GM10266 (cell line): ENCODE measurements at regions not wholly inside any gene's neighbourhood (a gene's known extent, or its start where the extent isn't known, plus 50 kb on each side); places are given as distances from the start of the nearest gene placed in this dataset.

Source experiments
- DNase-seq: peaks from one replicate; pipeline ENCODE4 v3.0.0; 2012; ENCODE audit errors: extremely low spot score
- TF ChIP-seq, protein P1 (sequence below): IDR thresholded peaks from 2 replicates; pipeline ENCODE4 v1.5.1; 2012; ENCODE audit warnings: mild to moderate bottlenecking, low read depth; ENCODE audit not compliant: control insufficient read depth, insufficient read depth; ENCODE audit errors: missing control alignments

DNA sequence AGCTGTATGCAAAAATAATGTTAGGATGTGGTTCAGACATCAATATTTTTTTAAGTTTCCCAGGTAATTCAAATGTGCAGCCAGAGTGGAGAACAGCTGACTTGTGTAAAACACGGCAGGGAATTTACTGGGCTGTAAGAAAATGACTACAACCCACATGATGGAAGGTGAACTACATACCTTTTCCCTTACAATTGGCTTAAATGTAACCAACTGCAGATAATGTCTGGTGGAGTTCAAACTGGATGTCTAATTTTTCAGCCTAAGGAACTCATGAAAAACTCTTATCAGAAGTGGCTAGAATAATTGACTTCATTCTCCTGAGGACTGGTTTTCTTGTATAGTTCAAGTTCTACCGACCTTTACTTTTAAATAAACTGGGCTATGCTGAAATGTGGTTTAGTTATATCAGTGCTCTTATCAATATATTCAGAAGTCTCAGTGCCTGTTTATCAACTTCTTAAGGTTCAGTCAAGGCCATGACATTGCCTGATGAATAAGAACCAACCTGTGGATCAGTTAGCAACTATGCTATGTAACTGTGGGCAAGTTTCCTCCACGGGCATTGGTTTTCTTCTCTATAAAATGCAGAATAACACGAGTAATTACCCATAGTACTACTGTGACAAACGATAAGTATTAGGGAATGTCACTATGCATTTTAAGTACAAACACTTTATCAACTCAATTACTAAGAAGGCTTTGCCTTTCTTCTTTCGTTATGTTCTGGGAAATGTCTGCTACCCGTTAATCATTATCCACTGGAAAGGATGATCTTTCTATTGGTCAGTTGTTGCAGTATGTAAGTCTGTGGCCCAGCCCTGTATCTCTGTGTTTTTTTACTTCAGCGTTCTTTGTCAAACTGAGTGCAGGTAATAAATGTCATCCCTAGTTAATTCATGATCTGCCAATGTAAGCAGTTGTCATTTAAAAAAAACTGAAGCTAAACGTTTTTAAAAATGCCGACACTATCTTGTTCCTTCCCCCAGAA is 181.6 kb downstream of the PCDH7 start:
- no peak for DNase-seq
- TF ChIP-seq, protein P1, sequence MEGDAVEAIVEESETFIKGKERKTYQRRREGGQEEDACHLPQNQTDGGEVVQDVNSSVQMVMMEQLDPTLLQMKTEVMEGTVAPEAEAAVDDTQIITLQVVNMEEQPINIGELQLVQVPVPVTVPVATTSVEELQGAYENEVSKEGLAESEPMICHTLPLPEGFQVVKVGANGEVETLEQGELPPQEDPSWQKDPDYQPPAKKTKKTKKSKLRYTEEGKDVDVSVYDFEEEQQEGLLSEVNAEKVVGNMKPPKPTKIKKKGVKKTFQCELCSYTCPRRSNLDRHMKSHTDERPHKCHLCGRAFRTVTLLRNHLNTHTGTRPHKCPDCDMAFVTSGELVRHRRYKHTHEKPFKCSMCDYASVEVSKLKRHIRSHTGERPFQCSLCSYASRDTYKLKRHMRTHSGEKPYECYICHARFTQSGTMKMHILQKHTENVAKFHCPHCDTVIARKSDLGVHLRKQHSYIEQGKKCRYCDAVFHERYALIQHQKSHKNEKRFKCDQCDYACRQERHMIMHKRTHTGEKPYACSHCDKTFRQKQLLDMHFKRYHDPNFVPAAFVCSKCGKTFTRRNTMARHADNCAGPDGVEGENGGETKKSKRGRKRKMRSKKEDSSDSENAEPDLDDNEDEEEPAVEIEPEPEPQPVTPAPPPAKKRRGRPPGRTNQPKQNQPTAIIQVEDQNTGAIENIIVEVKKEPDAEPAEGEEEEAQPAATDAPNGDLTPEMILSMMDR: no peak

DNA sequence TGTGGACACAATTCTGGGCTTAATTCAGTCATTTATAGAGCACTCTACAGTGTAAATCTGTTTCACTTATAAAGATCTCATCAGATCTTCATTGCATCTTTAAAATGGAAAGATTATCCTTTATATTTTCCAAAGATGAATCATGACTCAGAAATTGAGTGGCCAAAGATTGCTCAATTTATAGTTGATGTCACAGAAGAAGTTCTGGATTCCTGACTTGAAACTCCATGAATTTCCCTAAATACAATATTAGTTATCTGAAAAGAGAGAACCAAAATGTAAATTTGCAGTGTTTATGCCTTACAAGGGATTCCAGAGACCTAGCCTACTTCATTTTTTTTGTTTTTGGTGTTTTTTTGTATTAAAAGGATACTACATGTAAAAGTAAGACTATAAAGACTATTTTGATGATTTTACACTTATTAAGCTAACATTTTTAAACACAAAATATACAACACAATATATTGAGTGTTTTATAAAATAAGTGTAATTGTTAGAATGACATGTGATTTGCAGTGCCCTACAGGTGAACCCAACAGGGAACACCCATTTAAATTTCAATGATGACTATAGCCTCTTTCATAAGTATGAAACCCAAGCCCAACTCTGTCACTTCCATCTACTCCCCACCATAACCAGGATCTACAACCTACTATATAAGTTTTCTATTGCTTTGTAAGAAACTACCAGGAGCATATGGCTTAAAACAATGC is 183.5 kb downstream of the PCDH7 start:
- TF ChIP-seq, protein P1: no peak
- no peak for DNase-seq

DNA sequence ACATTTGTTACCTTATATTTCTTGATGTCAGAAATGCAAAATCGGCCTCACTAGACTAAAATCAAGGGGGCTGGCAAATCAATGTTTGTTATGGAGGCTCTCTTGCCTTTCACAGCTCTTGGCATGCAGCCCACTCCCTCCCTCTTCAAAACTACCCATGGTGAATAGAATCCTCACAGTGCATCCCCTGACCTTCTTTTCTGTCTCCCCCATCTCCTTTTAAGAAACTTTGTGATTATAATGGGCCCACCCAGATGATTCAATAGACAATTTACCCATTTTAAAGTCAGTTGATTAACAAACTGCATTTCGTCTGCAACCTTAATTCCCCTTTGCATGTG is 184.0 kb downstream of the PCDH7 start:
- TF ChIP-seq, protein P1: no peak
- DNase-seq: no peak

DNA sequence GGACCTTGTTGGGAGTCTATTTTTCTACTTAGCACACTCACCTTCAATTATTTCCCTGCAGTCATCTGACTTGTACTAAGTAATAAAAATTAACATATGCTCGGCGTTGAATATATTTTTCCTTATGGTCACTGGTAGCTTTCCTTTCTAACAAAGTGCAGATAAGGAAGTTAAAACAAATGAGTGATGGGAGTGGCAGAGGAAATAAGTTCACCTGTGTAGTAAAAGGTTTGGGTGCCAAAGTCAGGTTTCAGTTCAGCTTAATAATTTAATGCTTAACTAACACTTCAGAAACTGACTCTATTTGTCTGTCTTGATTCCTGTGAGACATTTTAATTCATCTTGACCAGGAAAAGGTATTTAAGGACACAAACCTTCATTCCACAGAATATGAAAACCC is 184.4 kb downstream of the PCDH7 start:
- no peak for DNase-seq
- TF ChIP-seq, protein P1: no peak

DNA sequence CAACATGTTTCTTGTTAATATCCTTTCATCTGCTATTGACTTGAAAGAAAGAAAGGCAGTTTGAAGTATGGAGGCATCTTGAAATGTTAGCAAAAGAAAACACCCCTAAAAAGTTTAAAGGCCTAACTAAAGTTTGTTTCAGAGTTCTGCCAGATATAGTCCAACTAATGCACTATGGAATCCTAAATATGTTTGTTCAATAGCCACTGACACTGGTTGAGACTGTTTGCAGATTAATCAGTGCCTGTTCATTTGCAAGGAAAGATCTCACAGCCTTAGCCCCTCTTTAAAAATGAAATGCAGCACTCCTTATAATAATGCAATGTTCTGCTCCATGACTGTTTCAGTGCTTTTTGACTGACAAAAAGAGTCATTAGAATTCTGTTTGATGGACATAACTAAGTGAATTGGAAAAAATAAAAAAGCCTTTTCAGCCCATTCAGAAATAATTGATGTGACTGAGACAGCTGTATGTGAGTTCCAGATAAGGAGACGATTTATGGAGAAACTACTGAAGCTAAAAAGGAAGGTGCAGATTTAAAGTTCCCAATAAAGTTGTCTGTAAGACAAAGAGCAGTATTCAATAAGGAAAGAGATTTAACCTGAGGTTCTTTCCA is 192.0 kb downstream of the PCDH7 start:
- TF ChIP-seq, protein P1: no peak
- DNase-seq: no peak

DNA sequence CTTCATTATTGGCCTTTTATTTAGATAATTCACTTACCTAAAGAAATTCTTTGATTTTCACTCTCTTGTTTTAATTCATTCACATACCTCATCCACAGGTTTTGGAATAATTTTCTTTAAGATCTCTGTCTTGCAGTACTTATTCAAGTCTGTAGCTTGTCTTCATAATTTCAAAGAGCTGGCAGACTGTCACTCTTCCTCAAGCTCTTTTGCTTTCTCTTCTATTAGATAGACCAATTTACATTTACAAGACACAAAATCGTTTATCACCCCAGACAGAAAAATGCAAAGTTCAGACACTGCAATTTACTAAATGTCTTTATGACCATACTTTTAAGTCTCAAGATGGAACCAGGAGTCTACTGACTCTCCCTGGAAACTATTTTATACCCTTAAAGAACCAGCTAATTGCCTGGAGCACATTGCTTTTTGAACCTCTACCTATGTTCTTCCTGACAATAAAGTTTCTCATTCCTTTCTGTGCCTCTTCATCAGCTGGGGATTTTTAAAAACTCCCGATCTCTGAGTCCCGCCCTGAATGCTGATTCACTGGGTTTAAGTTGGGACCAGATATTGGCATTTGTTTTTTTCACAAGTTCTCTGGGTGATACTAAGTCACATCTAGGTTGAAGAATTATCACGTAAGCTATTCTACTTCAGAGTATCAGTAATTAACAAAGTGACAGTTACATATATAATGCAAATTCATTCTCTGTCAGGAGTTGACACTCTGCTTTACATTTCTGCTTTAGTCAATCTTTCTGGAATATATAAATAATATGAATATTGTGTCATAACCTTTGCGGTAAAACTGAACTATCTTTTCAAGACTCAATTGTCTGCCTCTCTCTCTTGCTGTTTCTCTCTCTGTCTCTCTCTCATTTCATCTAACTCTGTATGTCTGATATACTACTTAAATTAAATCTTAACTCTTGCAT is 196.4 kb downstream of the PCDH7 start:
- TF ChIP-seq, protein P1: no peak
- DNase-seq: no peak
